Liver (tissue), 3 donors: ENCODE measurements at regions not wholly inside any gene's neighbourhood (a gene's known extent, or its start where the extent isn't known, plus 50 kb on each side); places are given as distances from the start of the nearest gene placed in this dataset.
"Not testable (repeated sequence)": the region's sequence is repeated elsewhere in the genome, so short reads cannot be mapped to it uniquely, and the experiment has no call there.

Source experiments
- FOXA1 ChIP-seq: IDR thresholded peaks from 2 replicates; pipeline ENCODE4 v1.6.1; 2016; ENCODE audit warnings: antibody characterized with exemption
- GABPA ChIP-seq, 2 donors: IDR thresholded peaks in 1 of 2; conservative IDR thresholded peaks in 1 of 2; 2 replicates each; pipeline ENCODE4 v1.6.1; 2016; ENCODE audit warnings: antibody characterized with exemption in 2 of 2, mild to moderate bottlenecking in 1 of 2, moderate library complexity in 1 of 2
- JUND ChIP-seq, 2 donors: IDR thresholded peaks; 2 replicates each; pipeline ENCODE4 v1.6.1; 2016; ENCODE audit warnings: antibody characterized with exemption in 2 of 2
- NR2F2 ChIP-seq: IDR thresholded peaks from 2 replicates; pipeline ENCODE4 v1.6.1; 2016; ENCODE audit warnings: antibody characterized with exemption
- SP1 ChIP-seq: IDR thresholded peaks from 2 replicates; pipeline ENCODE4 v1.6.1; 2018; ENCODE audit warnings: antibody characterized with exemption, mild to moderate bottlenecking
- TAF1 ChIP-seq: conservative IDR thresholded peaks from 2 replicates; pipeline ENCODE4 v1.6.1; 2016; ENCODE audit warnings: antibody characterized with exemption, mild to moderate bottlenecking
- YY1 ChIP-seq: IDR thresholded peaks from 2 replicates; pipeline ENCODE4 v1.6.1; 2016; ENCODE audit warnings: antibody characterized with exemption, mild to moderate bottlenecking
- TF ChIP-seq, protein P1 (sequence below): IDR thresholded peaks from 2 replicates; pipeline ENCODE4 v1.6.1; 2016; ENCODE audit warnings: antibody characterized with exemption
- TF ChIP-seq, protein P2 (sequence below): fragments of 150-350 bp; IDR thresholded peaks from 2 replicates; pipeline ENCODE4 v1.5.1; 2017; ENCODE audit warnings: improper control_type of control experiment, low read depth, low read length; ENCODE audit not compliant: missing input control
- TF ChIP-seq, protein P3 (sequence below): IDR thresholded peaks from 2 replicates; pipeline ENCODE4 v1.6.1; 2016; ENCODE audit warnings: antibody characterized with exemption
- TF ChIP-seq, protein P4 (sequence below): IDR thresholded peaks from 2 replicates; pipeline ENCODE4 v1.6.1; 2016; ENCODE audit warnings: antibody characterized with exemption, mild to moderate bottlenecking
- TF ChIP-seq, protein P5 (sequence below): IDR thresholded peaks from 2 replicates; pipeline ENCODE4 v1.6.1; 2016; ENCODE audit warnings: antibody characterized with exemption
- donor health status: healthy.
- donor health status: healthy.

DNA sequence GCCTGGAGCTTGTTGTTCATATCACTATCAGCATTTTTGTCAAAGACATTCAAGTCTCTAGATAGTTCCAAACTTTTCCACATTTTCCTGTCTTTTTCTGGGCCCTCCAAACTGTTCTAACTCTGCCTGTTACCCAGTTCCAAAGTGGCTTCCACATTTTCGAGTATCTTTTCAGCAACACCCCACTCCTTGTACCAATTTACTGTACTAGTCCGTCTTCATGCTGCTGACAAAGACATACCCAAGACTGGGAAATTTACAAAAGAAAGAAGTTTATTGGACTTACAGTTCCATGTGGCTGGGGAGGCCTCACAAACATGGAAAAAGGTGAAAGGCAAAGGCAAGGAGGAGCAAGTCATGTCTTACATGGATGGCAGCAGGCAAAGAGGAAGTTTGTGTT lies 575.2 kb upstream of the ACVR2A start:
- TF ChIP-seq, protein P1, sequence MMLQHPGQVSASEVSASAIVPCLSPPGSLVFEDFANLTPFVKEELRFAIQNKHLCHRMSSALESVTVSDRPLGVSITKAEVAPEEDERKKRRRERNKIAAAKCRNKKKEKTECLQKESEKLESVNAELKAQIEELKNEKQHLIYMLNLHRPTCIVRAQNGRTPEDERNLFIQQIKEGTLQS = not testable (repeated sequence)
- TF ChIP-seq GABPA (IDR thresholded peaks at IDR 0.05 in 1 of 2, conservative IDR thresholded peaks at IDR 0.05 in 1 of 2); JUND (IDR thresholded peaks at IDR 0.05); SP1; FOXA1; TAF1; NR2F2; YY1: not testable (repeated sequence)
- TF ChIP-seq, protein P2, sequence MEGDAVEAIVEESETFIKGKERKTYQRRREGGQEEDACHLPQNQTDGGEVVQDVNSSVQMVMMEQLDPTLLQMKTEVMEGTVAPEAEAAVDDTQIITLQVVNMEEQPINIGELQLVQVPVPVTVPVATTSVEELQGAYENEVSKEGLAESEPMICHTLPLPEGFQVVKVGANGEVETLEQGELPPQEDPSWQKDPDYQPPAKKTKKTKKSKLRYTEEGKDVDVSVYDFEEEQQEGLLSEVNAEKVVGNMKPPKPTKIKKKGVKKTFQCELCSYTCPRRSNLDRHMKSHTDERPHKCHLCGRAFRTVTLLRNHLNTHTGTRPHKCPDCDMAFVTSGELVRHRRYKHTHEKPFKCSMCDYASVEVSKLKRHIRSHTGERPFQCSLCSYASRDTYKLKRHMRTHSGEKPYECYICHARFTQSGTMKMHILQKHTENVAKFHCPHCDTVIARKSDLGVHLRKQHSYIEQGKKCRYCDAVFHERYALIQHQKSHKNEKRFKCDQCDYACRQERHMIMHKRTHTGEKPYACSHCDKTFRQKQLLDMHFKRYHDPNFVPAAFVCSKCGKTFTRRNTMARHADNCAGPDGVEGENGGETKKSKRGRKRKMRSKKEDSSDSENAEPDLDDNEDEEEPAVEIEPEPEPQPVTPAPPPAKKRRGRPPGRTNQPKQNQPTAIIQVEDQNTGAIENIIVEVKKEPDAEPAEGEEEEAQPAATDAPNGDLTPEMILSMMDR = not testable (repeated sequence)
- TF ChIP-seq, protein P3, sequence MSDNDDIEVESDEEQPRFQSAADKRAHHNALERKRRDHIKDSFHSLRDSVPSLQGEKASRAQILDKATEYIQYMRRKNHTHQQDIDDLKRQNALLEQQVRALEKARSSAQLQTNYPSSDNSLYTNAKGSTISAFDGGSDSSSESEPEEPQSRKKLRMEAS = not testable (repeated sequence)
- TF ChIP-seq, protein P4, sequence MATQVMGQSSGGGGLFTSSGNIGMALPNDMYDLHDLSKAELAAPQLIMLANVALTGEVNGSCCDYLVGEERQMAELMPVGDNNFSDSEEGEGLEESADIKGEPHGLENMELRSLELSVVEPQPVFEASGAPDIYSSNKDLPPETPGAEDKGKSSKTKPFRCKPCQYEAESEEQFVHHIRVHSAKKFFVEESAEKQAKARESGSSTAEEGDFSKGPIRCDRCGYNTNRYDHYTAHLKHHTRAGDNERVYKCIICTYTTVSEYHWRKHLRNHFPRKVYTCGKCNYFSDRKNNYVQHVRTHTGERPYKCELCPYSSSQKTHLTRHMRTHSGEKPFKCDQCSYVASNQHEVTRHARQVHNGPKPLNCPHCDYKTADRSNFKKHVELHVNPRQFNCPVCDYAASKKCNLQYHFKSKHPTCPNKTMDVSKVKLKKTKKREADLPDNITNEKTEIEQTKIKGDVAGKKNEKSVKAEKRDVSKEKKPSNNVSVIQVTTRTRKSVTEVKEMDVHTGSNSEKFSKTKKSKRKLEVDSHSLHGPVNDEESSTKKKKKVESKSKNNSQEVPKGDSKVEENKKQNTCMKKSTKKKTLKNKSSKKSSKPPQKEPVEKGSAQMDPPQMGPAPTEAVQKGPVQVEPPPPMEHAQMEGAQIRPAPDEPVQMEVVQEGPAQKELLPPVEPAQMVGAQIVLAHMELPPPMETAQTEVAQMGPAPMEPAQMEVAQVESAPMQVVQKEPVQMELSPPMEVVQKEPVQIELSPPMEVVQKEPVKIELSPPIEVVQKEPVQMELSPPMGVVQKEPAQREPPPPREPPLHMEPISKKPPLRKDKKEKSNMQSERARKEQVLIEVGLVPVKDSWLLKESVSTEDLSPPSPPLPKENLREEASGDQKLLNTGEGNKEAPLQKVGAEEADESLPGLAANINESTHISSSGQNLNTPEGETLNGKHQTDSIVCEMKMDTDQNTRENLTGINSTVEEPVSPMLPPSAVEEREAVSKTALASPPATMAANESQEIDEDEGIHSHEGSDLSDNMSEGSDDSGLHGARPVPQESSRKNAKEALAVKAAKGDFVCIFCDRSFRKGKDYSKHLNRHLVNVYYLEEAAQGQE = not testable (repeated sequence)
- TF ChIP-seq, protein P5, sequence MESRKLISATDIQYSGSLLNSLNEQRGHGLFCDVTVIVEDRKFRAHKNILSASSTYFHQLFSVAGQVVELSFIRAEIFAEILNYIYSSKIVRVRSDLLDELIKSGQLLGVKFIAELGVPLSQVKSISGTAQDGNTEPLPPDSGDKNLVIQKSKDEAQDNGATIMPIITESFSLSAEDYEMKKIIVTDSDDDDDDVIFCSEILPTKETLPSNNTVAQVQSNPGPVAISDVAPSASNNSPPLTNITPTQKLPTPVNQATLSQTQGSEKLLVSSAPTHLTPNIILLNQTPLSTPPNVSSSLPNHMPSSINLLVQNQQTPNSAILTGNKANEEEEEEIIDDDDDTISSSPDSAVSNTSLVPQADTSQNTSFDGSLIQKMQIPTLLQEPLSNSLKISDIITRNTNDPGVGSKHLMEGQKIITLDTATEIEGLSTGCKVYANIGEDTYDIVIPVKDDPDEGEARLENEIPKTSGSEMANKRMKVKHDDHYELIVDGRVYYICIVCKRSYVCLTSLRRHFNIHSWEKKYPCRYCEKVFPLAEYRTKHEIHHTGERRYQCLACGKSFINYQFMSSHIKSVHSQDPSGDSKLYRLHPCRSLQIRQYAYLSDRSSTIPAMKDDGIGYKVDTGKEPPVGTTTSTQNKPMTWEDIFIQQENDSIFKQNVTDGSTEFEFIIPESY = not testable (repeated sequence)
